ENCODE measurements at regions not wholly inside any gene's neighbourhood (a gene's known extent, or its start where the extent isn't known, plus 50 kb on each side); places are given as distances from the start of the nearest gene placed in this dataset.

GRCh38 chr14:71764701-71765382 is 167.4 kb upstream of the RGS6 start (continued):
- TF ChIP-seq, protein P1, sequence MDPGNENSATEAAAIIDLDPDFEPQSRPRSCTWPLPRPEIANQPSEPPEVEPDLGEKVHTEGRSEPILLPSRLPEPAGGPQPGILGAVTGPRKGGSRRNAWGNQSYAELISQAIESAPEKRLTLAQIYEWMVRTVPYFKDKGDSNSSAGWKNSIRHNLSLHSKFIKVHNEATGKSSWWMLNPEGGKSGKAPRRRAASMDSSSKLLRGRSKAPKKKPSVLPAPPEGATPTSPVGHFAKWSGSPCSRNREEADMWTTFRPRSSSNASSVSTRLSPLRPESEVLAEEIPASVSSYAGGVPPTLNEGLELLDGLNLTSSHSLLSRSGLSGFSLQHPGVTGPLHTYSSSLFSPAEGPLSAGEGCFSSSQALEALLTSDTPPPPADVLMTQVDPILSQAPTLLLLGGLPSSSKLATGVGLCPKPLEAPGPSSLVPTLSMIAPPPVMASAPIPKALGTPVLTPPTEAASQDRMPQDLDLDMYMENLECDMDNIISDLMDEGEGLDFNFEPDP (CRISPR knock-in tag; IDR thresholded peaks at IDR 0.05) = no peak
- TF ChIP-seq, protein P2, sequence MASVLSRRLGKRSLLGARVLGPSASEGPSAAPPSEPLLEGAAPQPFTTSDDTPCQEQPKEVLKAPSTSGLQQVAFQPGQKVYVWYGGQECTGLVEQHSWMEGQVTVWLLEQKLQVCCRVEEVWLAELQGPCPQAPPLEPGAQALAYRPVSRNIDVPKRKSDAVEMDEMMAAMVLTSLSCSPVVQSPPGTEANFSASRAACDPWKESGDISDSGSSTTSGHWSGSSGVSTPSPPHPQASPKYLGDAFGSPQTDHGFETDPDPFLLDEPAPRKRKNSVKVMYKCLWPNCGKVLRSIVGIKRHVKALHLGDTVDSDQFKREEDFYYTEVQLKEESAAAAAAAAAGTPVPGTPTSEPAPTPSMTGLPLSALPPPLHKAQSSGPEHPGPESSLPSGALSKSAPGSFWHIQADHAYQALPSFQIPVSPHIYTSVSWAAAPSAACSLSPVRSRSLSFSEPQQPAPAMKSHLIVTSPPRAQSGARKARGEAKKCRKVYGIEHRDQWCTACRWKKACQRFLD (CRISPR knock-in tag; IDR thresholded peaks at IDR 0.05) = no peak
- TF ChIP-seq RFX5 (IDR thresholded peaks at IDR 0.05; ENCODE audit: low read depth, low read length) = no peak

GRCh38 chr14:71765505-71765904 is 166.7 kb upstream of the RGS6 start:
- Histone ChIP-seq H3K27ac (ENCODE audit: extremely low read depth, low read depth, low read length) (no peak overlapping the region), H2AFZ (ENCODE audit: low read depth, low read length) (no peak overlapping the region), H3K4me2 (ENCODE audit: insufficient read depth, low read length) (no peak overlapping the region), H3K4me3 (no peak overlapping the region), H3K79me2 (ENCODE audit: control insufficient read depth, insufficient read depth, low read length) (no peaks in the 10 kb centered on the region), H3K4me1 (replicated peaks in 1 of 2; ENCODE audit: control insufficient read depth in 2 of 2, insufficient read depth in 2 of 2, low read length in 2 of 2) (no peaks in the 10 kb centered on the region), H3K27me3 (ENCODE audit: control insufficient read depth in 2 of 2, insufficient read depth in 2 of 2, low read length in 2 of 2) (no peaks in the 10 kb centered on the region), H3K9me3 (replicated peaks; ENCODE audit: control insufficient read depth, insufficient read depth, low read depth, low read length) (no peaks in the 10 kb centered on the region), H3K36me3 (ENCODE audit: control insufficient read depth, insufficient read depth, low read length) (no peaks in the 10 kb centered on the region), H4K20me1 (replicated peaks; ENCODE audit: control insufficient read depth, insufficient read depth, low read length) (no peaks in the 10 kb centered on the region), H3K9me1 (ENCODE audit: control insufficient read depth, insufficient read depth, low read length) (no peaks in the 10 kb centered on the region), H3K9ac (ENCODE audit: insufficient read depth in 1 of 2, low read depth in 2 of 2, low read length in 2 of 2) (no peak overlapping the region)
- CTCF ChIA-PET (ENCODE audit: low intra/inter-chr PET ratio) = no interaction called here
- no peak for TF ChIP-seq CEBPB (tag; IDR thresholded peaks at IDR 0.05)
- no peak for TF ChIP-seq XRCC4 (IDR thresholded peaks at IDR 0.05; ENCODE audit: extremely low read depth, insufficient read depth, insufficient read length)
- TF ChIP-seq ZNF717 (CRISPR knock-in tag; IDR thresholded peaks at IDR 0.05) = no peak
- no peak for TF ChIP-seq KHSRP (IDR thresholded peaks at IDR 0.05)
- BruUV-seq (replicated peaks) = no TSS peak
- no peak for ATAC-seq
- DNase-seq (ENCODE audit: extremely low read depth in 1 of 4, low spot score in 3 of 4) = no peak
- no CpG with 5 or more reads among the region's 1 CpG for WGBS (ENCODE audit: insufficient coverage, low coverage, missing lambda C conversion rate)
- no peak for FAIRE-seq
- in situ Hi-C loops (cut with MboI) = no loop called here
- POLR2A ChIA-PET = no interaction called here
- intact Hi-C loops (cut with micrococcal nuclease) = no loop called here

Data from K562 (cell line).